ENCODE measurements at regions not wholly inside any gene's neighbourhood (a gene's known extent, or its start where the extent isn't known, plus 50 kb on each side); places are given as distances from the start of the nearest gene placed in this dataset.
A peak's percentile ranks its signal among the peaks of the same experiment; 100 is the strongest.

GRCh38 chr2:21939967-21940366 lies 816.2 kb downstream of the TDRD15 start:
- DNase-seq = no peak

- DNase-seq = no peak
Measured at GRCh38 chr2:21944536-21944935, 820.8 kb downstream of the TDRD15 start.

GRCh38 chr2:21945658-21946057 lies 821.9 kb downstream of the TDRD15 start:
- no peak for DNase-seq

- peak in 1 of 51 donors; percentile 2 for DNase-seq
Measured at GRCh38 chr2:21947046-21947445, 823.3 kb downstream of the TDRD15 start.

GRCh38 chr2:21966139-21966538 lies 842.4 kb downstream of the TDRD15 start:
- no peak for DNase-seq

GRCh38 chr2:21970971-21971370 lies 847.2 kb downstream of the TDRD15 start:
- DNase-seq = no peak

- no peak for DNase-seq
Measured at GRCh38 chr2:21972586-21972985, 848.8 kb downstream of the TDRD15 start.

- no peak for DNase-seq
Measured at GRCh38 chr2:21981127-21981526, 857.4 kb downstream of the TDRD15 start.

- DNase-seq = no peak
Measured at GRCh38 chr2:21993002-21993401, 869.2 kb downstream of the TDRD15 start.

GRCh38 chr2:21996339-21996738 lies 872.6 kb downstream of the TDRD15 start:
- DNase-seq = no peak

- DNase-seq = no peak
Measured at GRCh38 chr2:21999522-21999921, 875.8 kb downstream of the TDRD15 start.

GRCh38 chr2:22002066-22002465 lies 878.3 kb downstream of the TDRD15 start:
- DNase-seq = no peak

- no peak for DNase-seq
Measured at GRCh38 chr2:22003270-22003669, 879.5 kb downstream of the TDRD15 start.

- no peak for DNase-seq
Measured at GRCh38 chr2:22011048-22011447, 887.3 kb downstream of the TDRD15 start.

GRCh38 chr2:22020091-22020742 lies 896.4 kb downstream of the TDRD15 start:
- DNase-seq = no peak

GRCh38 chr2:22027345-22028005 lies 903.7 kb downstream of the TDRD15 start:
- DNase-seq = no peak

- no peak for DNase-seq
Measured at GRCh38 chr2:22035361-22035830, 911.6 kb downstream of the TDRD15 start.

GRCh38 chr2:22037274-22037673 lies 913.5 kb downstream of the TDRD15 start:
- DNase-seq = peak in 14 of 51 donors; percentile 2 to 22 (median 6)

GRCh38 chr2:22043784-22044183 lies 920.0 kb downstream of the TDRD15 start:
- no peak for DNase-seq

GRCh38 chr2:22055784-22056620 lies 932.2 kb downstream of the TDRD15 start:
- DNase-seq = no peak

- DNase-seq = no peak
Measured at GRCh38 chr2:22056621-22057132, 932.9 kb downstream of the TDRD15 start.

GRCh38 chr2:22062679-22063078 lies 938.9 kb downstream of the TDRD15 start:
- no peak for DNase-seq

Data from hypothalamus (tissue), 51 donors.